Peyer's patch (tissue), 4 donors: ENCODE measurements at regions not wholly inside any gene's neighbourhood (a gene's known extent, or its start where the extent isn't known, plus 50 kb on each side); places are given as distances from the start of the nearest gene placed in this dataset.

ENCODE experiments used
- CTCF ChIP-seq, 6 experiments: fragments of 450-650 bp in 4 of 6; fragments of 200-600 bp in 2 of 6; sonication (generic) in 1 of 6; IDR thresholded peaks; one replicate each; pipeline ENCODE4 v1.5.1; 2017 to 2019; ENCODE audit warnings: antibody characterized with exemption in 6 of 6, mild to moderate bottlenecking in 3 of 6, moderate library complexity in 1 of 6
- POLR2A ChIP-seq, 2 donors: fragments of 450-650 bp; IDR thresholded peaks; one replicate each; pipeline ENCODE4 v1.5.1; 2017; ENCODE audit warnings: antibody characterized with exemption in 2 of 2, mild to moderate bottlenecking in 2 of 2, moderate library complexity in 2 of 2

- TF ChIP-seq CTCF (IDR thresholded peaks at IDR 0.05) (no peak), POLR2A (IDR thresholded peaks at IDR 0.05) (no peak)
These were observed 259.0 kb downstream of the CALCRL start for GRCh38 chr2:187188783-187189631.
